Thyroid gland (tissue), 4 donors: ENCODE measurements at regions not wholly inside any gene's neighbourhood (a gene's known extent, or its start where the extent isn't known, plus 50 kb on each side); places are given as distances from the start of the nearest gene placed in this dataset.

Experiments
- DNase-seq, 2 donors: peaks; one replicate each; pipeline ENCODE4 v3.0.0-alpha.2; 2019
- H3K27ac ChIP-seq, 3 donors: fragments of 200-600 bp; sonication (generic); 1 replicate in 2 of 3; 2 replicates in 1 of 3; pipeline ENCODE4 v1.5.1; 2016 to 2019; ENCODE audit warnings: mild to moderate bottlenecking in 1 of 3, moderate library complexity in 1 of 3
- H3K27me3 ChIP-seq: fragments of 200-600 bp; sonication (generic); one replicate; pipeline ENCODE4 v1.5.1; 2019
- H3K36me3 ChIP-seq, 2 donors: fragments of 200-600 bp; sonication (generic); one replicate each; pipeline ENCODE4 v1.5.1; 2016 to 2019
- H3K4me1 ChIP-seq, 2 donors: fragments of 200-600 bp; sonication (generic); one replicate each; pipeline ENCODE4 v1.5.1; 2017 to 2019
- H3K4me3 ChIP-seq, 3 donors: fragments of 200-600 bp; sonication (generic); replicated peaks in 1 of 3; 1 replicate in 2 of 3; 2 replicates in 1 of 3; pipeline ENCODE4 v1.5.1; 2016; ENCODE audit warnings: mild to moderate bottlenecking in 1 of 3
- H3K9me3 ChIP-seq: fragments of 200-600 bp; sonication (generic); one replicate; pipeline ENCODE4 v1.5.1; 2017
- POLR2A ChIP-seq, 2 donors: fragments of 450-650 bp; IDR thresholded peaks; one replicate each; pipeline ENCODE4 v1.6.1; 2017; ENCODE audit warnings: antibody characterized with exemption in 2 of 2, mild to moderate bottlenecking in 2 of 2, moderate library complexity in 1 of 2
- whole genome bisulfite sequencing, 2 donors: methylation state at CpG; one replicate each; pipeline ENCODE4 v1.1.5; 2017; 5-methylcytosine and 5-hydroxymethylcytosine counted together
- intact Hi-C: fragments of 100-400 bp; cut with DNase I; formaldehyde crosslinking; loops from one replicate; pipeline ENCODE4 v1.15.1; 2023
- TF ChIP-seq, protein P1 (sequence below), 6 experiments: fragments of 200-600 bp in 3 of 6; fragments of 450-650 bp in 3 of 6; sonication (generic) in 3 of 6; IDR thresholded peaks; one replicate each; pipeline ENCODE4 v1.5.1; 2016 to 2019; ENCODE audit warnings: antibody characterized with exemption in 6 of 6, mild to moderate bottlenecking in 2 of 6, inconsistent platforms in 1 of 6, moderate library complexity in 1 of 6

DNA sequence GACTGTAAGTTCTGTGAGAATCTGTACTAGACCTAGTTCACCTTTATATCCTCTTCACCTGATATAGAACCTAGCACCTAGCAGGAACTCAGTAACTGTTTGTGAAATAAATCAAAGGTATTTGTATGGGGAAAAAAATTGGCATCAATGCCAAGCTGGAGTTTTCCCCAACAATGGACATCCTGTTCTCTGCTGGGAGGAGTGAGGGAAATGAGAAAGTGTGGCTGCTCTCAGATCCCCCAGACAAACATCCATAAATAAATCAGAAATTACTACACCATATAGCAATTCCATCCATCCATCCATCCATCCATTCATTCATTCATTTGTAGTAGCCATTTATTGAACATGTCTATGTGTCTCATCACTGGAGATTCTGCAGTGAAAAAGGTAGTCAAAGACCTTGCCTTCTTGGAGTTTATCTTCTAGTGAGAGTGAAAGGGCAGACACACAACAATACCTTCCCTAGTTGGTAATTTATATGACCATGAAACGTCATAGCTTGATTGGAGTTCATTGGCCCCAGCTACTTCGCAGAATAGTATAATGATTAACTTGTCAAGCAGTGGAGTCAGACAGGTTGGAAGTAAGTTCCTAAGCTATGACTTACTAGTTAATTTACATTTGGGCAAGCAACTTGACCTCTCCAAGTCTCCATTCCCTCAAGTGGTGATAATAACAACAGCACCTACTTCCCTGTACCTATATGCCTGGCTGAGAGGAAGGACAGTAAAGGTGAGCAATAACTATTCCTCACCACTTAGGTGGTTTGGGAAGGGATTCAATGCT is 98.7 kb upstream of the KIT start:
- intact Hi-C loops = no loop called here
- no peak overlapping the region for H3K27ac ChIP-seq
- no peaks in the 10 kb centered on the region for H3K36me3 ChIP-seq
- TF ChIP-seq, protein P1, sequence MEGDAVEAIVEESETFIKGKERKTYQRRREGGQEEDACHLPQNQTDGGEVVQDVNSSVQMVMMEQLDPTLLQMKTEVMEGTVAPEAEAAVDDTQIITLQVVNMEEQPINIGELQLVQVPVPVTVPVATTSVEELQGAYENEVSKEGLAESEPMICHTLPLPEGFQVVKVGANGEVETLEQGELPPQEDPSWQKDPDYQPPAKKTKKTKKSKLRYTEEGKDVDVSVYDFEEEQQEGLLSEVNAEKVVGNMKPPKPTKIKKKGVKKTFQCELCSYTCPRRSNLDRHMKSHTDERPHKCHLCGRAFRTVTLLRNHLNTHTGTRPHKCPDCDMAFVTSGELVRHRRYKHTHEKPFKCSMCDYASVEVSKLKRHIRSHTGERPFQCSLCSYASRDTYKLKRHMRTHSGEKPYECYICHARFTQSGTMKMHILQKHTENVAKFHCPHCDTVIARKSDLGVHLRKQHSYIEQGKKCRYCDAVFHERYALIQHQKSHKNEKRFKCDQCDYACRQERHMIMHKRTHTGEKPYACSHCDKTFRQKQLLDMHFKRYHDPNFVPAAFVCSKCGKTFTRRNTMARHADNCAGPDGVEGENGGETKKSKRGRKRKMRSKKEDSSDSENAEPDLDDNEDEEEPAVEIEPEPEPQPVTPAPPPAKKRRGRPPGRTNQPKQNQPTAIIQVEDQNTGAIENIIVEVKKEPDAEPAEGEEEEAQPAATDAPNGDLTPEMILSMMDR (IDR thresholded peaks at IDR 0.05) = no peak
- TF ChIP-seq POLR2A (IDR thresholded peaks at IDR 0.05) = no peak
- H3K27me3 ChIP-seq = no peaks in the 10 kb centered on the region
- 79% methylated on average over 2 of the region's 2 CpGs for WGBS, 2 donors
- DNase-seq = no peak
- H3K4me3 ChIP-seq = no peak overlapping the region
- H3K9me3 ChIP-seq = no peaks in the 10 kb centered on the region
- H3K4me1 ChIP-seq = no peaks in the 10 kb centered on the region

DNA sequence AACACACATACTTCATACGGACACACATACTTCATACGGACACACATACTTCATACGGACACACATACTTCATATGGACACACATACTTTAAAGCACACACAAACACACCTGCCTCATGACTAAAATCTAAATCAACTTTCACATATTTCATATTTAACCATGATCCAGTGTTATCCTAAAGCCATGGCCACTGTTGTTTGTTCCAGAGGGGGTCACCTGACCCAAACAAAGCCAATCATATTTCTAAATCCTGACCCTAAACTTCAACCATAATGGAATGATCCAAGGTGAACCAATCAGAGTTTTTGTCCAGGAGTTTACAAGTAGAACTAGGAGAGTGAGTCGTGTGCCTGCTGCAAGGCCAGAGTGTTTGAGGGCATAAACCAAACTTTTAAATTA is 97.2 kb upstream of the KIT start:
- Histone ChIP-seq H3K9me3 (no peaks in the 10 kb centered on the region), H3K4me1 (no peaks in the 10 kb centered on the region), H3K4me3 (no peak overlapping the region), H3K27me3 (no peaks in the 10 kb centered on the region), H3K27ac (no peak overlapping the region), H3K36me3 (no peaks in the 10 kb centered on the region)
- no peak for TF ChIP-seq POLR2A (IDR thresholded peaks at IDR 0.05)
- TF ChIP-seq, protein P1 (IDR thresholded peaks at IDR 0.05) = no peak
- DNase-seq = no peak
- intact Hi-C loops = no loop called here
- 51 to 80% methylated on average over 4 of the region's 4 CpGs for WGBS, 2 donors

DNA sequence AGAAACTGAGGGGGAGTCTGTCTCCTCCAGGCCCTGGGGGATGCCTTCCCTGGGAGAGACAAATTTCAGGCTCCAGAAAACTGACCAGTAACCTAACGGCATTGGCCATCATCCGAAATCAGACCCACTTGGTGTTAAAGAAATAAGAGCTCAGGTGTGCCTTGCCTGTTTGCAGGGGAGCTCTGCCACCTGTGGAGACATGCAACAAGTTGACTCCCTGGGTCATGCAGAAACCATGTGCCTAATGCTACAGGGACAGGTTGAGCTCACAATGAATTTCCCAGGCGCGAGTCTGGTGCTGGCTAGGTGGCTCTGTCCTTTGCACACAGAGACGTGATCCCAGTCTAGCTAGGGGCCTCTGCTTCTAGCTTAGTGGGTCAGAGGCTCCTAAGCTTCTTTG is 95.8 kb upstream of the KIT start:
- H3K27ac ChIP-seq = no peak overlapping the region
- intact Hi-C loops = no loop called here
- 79 to 84% methylated on average over 2 to 5 of the region's 5 CpGs for WGBS, 2 donors

DNA sequence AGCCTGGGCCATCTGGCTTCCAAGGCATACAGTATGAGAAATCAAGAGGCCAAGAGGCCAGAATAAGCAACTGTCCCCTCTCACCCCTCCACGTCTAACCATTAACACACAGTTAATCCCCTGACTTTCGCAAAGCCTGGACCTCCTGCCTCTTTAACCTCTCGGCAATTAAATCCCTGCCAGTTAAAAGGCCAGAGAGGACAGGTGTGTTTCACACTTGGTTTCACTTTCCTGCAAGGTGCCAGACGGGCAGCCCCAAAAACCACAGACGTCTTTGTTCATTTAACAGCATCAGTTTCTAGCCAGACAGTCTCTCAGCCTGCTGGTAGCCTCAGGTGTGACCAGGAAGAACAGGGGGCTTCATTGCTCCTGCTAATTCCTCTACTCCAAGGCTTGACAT is 91.1 kb upstream of the KIT start:
- no peak overlapping the region for H3K27ac ChIP-seq
- H3K27me3 ChIP-seq = no peaks in the 10 kb centered on the region
- no peak for DNase-seq
- no peaks in the 10 kb centered on the region for H3K36me3 ChIP-seq
- peaks cover 0 to 5% of the 10 kb centered on the region in 2 donors for H3K4me1 ChIP-seq
- TF ChIP-seq, protein P1 (IDR thresholded peaks at IDR 0.05) = no peak
- TF ChIP-seq POLR2A (IDR thresholded peaks at IDR 0.05) = no peak
- intact Hi-C loops = no loop called here
- no peak overlapping the region for H3K4me3 ChIP-seq
- 72 to 75% methylated on average over 5 of the region's 5 CpGs for WGBS, 2 donors
- H3K9me3 ChIP-seq = no peaks in the 10 kb centered on the region

More for the DNA sequence above, 95.8 kb upstream of the KIT start:
- Histone ChIP-seq H3K4me1 (no peaks in the 10 kb centered on the region), H3K9me3 (no peaks in the 10 kb centered on the region), H3K36me3 (no peaks in the 10 kb centered on the region), H3K4me3 (no peak overlapping the region), H3K27me3 (no peaks in the 10 kb centered on the region)
- TF ChIP-seq, protein P1 (IDR thresholded peaks at IDR 0.05) = no peak
- no peak for TF ChIP-seq POLR2A (IDR thresholded peaks at IDR 0.05)
- no peak for DNase-seq

DNA sequence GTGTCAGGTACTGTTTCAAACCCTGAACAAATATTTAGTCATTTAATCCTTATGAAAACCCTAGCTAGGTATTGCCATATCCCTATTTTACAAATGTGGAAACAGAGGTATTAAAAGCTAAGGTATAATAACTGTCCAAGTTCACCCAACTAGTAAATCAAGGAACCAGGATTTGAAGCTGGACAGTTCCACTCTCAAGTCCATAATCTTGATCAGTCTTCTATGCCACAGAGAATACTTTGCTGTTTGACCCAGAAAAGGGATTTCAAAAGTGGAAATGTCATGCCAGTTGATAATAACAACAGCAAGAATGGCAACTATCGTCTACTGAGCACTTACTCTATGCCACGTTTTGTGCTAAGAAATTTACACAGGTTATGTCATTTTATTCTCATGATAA is 90.4 kb upstream of the KIT start:
- WGBS, 2 donors = 94 to 97% methylated on average over 2 of the region's 2 CpGs
- intact Hi-C loops = no loop called here
- Histone ChIP-seq H3K4me3 (no peak overlapping the region), H3K4me1 (peaks cover 0 to 5% of the 10 kb centered on the region in 2 donors), H3K36me3 (no peaks in the 10 kb centered on the region), H3K9me3 (no peaks in the 10 kb centered on the region), H3K27me3 (no peaks in the 10 kb centered on the region), H3K27ac (no peak overlapping the region)
- TF ChIP-seq, protein P1 (IDR thresholded peaks at IDR 0.05) = no peak
- TF ChIP-seq POLR2A (IDR thresholded peaks at IDR 0.05) = no peak
- no peak for DNase-seq
